Transverse colon (tissue), 4 donors: ENCODE measurements at regions not wholly inside any gene's neighbourhood (a gene's known extent, or its start where the extent isn't known, plus 50 kb on each side); places are given as distances from the start of the nearest gene placed in this dataset.

Source experiments
- DNase-seq: peaks from one replicate; pipeline ENCODE4 v3.0.0-alpha.2; 2019
- H3K27ac ChIP-seq, 4 donors: fragments of 200-600 bp; sonication (generic); 2 replicates each; pipeline ENCODE4 v1.5.1; 2016 to 2018; ENCODE audit warnings: inconsistent platforms in 4 of 4
- H3K27me3 ChIP-seq: fragments of 200-600 bp; sonication (generic); 2 replicates; pipeline ENCODE4 v1.5.1; 2017; ENCODE audit warnings: inconsistent platforms
- H3K36me3 ChIP-seq, 4 donors: fragments of 200-600 bp; sonication (generic); 2 replicates each; pipeline ENCODE4 v1.5.1; 2017 to 2019; ENCODE audit warnings: inconsistent platforms in 4 of 4
- H3K4me1 ChIP-seq, 4 donors: fragments of 200-600 bp; sonication (generic); 2 replicates each; pipeline ENCODE4 v1.5.1; 2017 to 2020; ENCODE audit warnings: inconsistent platforms in 4 of 4
- H3K4me3 ChIP-seq, 4 donors: fragments of 200-600 bp; sonication (generic); 1 replicate in 1 of 4; 2 replicates in 3 of 4; pipeline versions ENCODE4 v1.5.1 to v1.6.1; 2017 to 2019; ENCODE audit warnings: inconsistent platforms in 4 of 4
- H3K9me3 ChIP-seq, 2 donors: fragments of 200-600 bp; sonication (generic); 2 replicates each; pipeline ENCODE4 v1.5.1; 2017 to 2019; ENCODE audit warnings: inconsistent platforms in 2 of 2
- CTCF ChIP-seq, 5 experiments: fragments of 200-600 bp in 3 of 5; fragments of 450-650 bp in 2 of 5; sonication (generic) in 3 of 5; IDR thresholded peaks; 1 replicate in 2 of 5; 2 replicates in 3 of 5; pipeline ENCODE4 v1.5.1; 2016 to 2017; ENCODE audit warnings: antibody characterized with exemption in 5 of 5, inconsistent platforms in 3 of 5, mild to moderate bottlenecking in 2 of 5, moderate library complexity in 1 of 5
- EP300 ChIP-seq: sonication (generic); formaldehyde crosslinking; IDR thresholded peaks from one replicate; pipeline ENCODE4 v1.6.1; 2017; ENCODE audit warnings: antibody characterized with exemption, low read depth
- POLR2A ChIP-seq: fragments of 450-650 bp; IDR thresholded peaks from one replicate; pipeline ENCODE4 v1.6.1; 2016; ENCODE audit warnings: antibody characterized with exemption, mild to moderate bottlenecking, moderate library complexity
- POLR2AphosphoS5 ChIP-seq, 3 donors: sonication (generic); formaldehyde crosslinking; IDR thresholded peaks; one replicate each; pipeline ENCODE4 v1.6.1; 2016; ENCODE audit warnings: antibody characterized with exemption in 3 of 3
- WGBS, 2 donors: methylation state at CpG; one replicate each; pipeline ENCODE4 v1.1.5; 2018; ENCODE audit warnings: low coverage in 1 of 2; 5-methylcytosine and 5-hydroxymethylcytosine counted together
- in situ Hi-C, 4 donors: fragments of 200-750 bp; cut with MboI; loops; one replicate each; pipeline versions ENCODE4 v1.15.0 to v1.15.1; 2017; ENCODE audit warnings: low sequenced_read_pairs in 3 of 4, low pct_ligation_motif_present in 1 of 4, low pct_unique_long_range_greater_than_20kb in 1 of 4
- intact Hi-C: fragments of 100-400 bp; cut with DNase I; formaldehyde crosslinking; loops from one replicate; pipeline ENCODE4 v1.15.1; 2023; ENCODE audit warnings: low total_unique reads

DNA sequence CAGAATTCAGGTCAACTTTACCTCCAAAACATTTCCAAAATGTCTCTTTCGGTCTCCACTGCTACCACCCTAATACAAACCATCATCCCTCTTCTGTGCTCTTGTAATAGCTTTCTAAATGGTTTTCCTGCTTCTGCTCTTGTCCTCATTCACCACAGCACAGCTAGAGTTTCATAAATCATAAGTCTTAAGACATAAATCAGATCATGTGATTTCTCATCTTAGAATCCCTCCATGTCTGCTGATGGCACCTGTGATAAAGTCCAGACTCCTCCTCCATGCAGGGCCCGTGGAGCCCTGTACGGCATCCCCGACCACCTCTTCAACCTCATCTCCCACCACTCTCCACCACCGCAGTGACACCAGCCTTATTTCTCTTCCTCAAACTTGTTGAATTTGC is 212.3 kb upstream of the MKLN1 start:
- in situ Hi-C loops, result loop anchor here in 2 of 4 donors (25.0 kb wide), 2 partner anchors 197 to 297 kb away; no protein-coding TSS in a partner anchor
- Histone ChIP-seq H3K9me3 (no peaks in the 10 kb centered on the region), H3K4me1 (peaks cover 4 to 17% (median 10%) of the 10 kb centered on the region in 4 donors), H3K27ac (no peak overlapping the region), H3K4me3 (no peak overlapping the region), H3K27me3 (no peaks in the 10 kb centered on the region), H3K36me3 (no peaks in the 10 kb centered on the region)
- intact Hi-C loops, result no loop called here
- TF ChIP-seq EP300 (no peak), POLR2AphosphoS5 (IDR thresholded peaks at IDR 0.05) (no peak), CTCF (IDR thresholded peaks at IDR 0.05) (no peak), POLR2A (no peak)
- WGBS, 2 donors, result 67 to 77% methylated on average over 1 to 5 of the region's 5 CpGs
- no peak for DNase-seq

- Histone ChIP-seq H3K4me1 (no peaks in the 10 kb centered on the region), H3K27ac (no peak overlapping the region), H3K36me3 (no peaks in the 10 kb centered on the region), H3K4me3 (no peak overlapping the region), H3K27me3 (no peaks in the 10 kb centered on the region), H3K9me3 (no peaks in the 10 kb centered on the region)
- no peak for DNase-seq
- intact Hi-C loops (no loop called here), in situ Hi-C loops (loop anchor here in 2 of 4 donors (25.0 kb wide), 2 partner anchors 195 to 295 kb away; no protein-coding TSS in a partner anchor)
- WGBS, 2 donors, result 67 to 74% methylated on average over 1 of the region's 1 CpG
- TF ChIP-seq EP300, result no peak
- no peak for TF ChIP-seq POLR2A
- TF ChIP-seq CTCF (IDR thresholded peaks at IDR 0.05), result no peak
- TF ChIP-seq POLR2AphosphoS5 (IDR thresholded peaks at IDR 0.05), result no peak
These were observed 210.2 kb upstream of the MKLN1 start for GRCh38 chr7:131117439-131117838.

GRCh38 chr7:131119381-131119780 is 208.3 kb upstream of the MKLN1 start:
- Histone ChIP-seq H3K9me3 (no peaks in the 10 kb centered on the region), H3K27ac (no peak overlapping the region), H3K36me3 (no peaks in the 10 kb centered on the region), H3K27me3 (no peaks in the 10 kb centered on the region), H3K4me3 (no peak overlapping the region), H3K4me1 (no peaks in the 10 kb centered on the region)
- intact Hi-C loops (no loop called here), in situ Hi-C loops (loop anchor here in 2 of 4 donors (25.0 kb wide), 2 partner anchors 193 to 293 kb away; no protein-coding TSS in a partner anchor)
- TF ChIP-seq CTCF (IDR thresholded peaks at IDR 0.05) (no peak), POLR2AphosphoS5 (IDR thresholded peaks at IDR 0.05) (no peak), EP300 (no peak), POLR2A (no peak)
- no peak for DNase-seq
- WGBS, 2 donors, result 93% methylated on average over 1 of the region's 1 CpG; no CpG with 5 or more reads in 1 of the 2 donors

DNA sequence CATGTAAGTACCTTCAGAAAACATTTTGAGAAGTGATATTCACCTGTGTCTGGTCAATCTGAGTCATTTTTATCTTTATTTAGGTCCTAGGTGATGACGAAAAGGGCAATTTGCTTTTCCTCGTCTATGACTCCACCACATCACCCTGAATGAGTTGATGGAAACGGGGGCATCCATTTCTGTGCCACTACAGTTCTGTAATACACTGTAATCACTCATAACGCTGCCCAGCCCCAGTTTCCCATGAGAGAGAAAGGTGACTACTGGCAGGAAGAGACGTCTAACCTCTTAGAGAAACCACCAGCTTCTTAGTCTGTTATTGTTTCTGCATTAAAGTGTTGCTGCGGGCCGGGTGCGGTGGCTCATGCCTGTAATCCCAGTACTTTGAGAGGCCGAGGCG is 205.3 kb upstream of the MKLN1 start:
- Histone ChIP-seq H3K4me1 (no peaks in the 10 kb centered on the region), H3K4me3 (no peak overlapping the region), H3K27ac (no peak overlapping the region), H3K9me3 (no peaks in the 10 kb centered on the region), H3K36me3 (no peaks in the 10 kb centered on the region), H3K27me3 (no peaks in the 10 kb centered on the region)
- 84 to 86% methylated on average over 6 to 10 of the region's 10 CpGs for WGBS, 2 donors
- intact Hi-C loops, result no loop called here
- no peak for DNase-seq
- TF ChIP-seq EP300, result no peak
- no peak for TF ChIP-seq POLR2AphosphoS5 (IDR thresholded peaks at IDR 0.05)
- no peak for TF ChIP-seq CTCF (IDR thresholded peaks at IDR 0.05)
- no peak for TF ChIP-seq POLR2A
- in situ Hi-C loops, result loop anchor here in 2 of 4 donors (25.0 kb wide), 2 partner anchors 190 to 290 kb away; no protein-coding TSS in a partner anchor
